IMR-90 (cell line): ENCODE measurements at regions not wholly inside any gene's neighbourhood (a gene's known extent, or its start where the extent isn't known, plus 50 kb on each side); places are given as distances from the start of the nearest gene placed in this dataset.
"Not testable (repeated sequence)": the region's sequence is repeated elsewhere in the genome, so short reads cannot be mapped to it uniquely, and the experiment has no call there.

Experiments used
- ATAC-seq: fragments of 200-7000 bp; cut with Tn5 transposase; 2 replicates; pipeline ENCODE4 v1.9.1; 2020; ENCODE audit warnings: low read depth, mild to moderate bottlenecking, moderate library complexity
- BruUV-seq: library from RNA; stranded (reverse); fragments of 400-500 nt; replicated peaks from 2 replicates; lab custom pipeline; 2021; lab: Mats Ljungman, UMichigan
- CTCF ChIA-PET: fragments of 300-600 bp; formaldehyde crosslinking; extraction: SDS; loops from one replicate; lab custom pipeline; 2021; ENCODE audit warnings: antibody characterized with exemption; lab: Yijun Ruan, JAX
- POLR2A ChIA-PET: fragments of 300-600 bp; sonication (Branson Sonifier 250); formaldehyde crosslinking; loops from one replicate; lab custom pipeline; 2022; ENCODE audit warnings: antibody characterized with exemption; ENCODE audit not compliant: unreplicated experiment; lab: Charles Lee
- DNase-seq: peaks from one replicate; pipeline ENCODE4 v3.0.0; 2013
- H2AFZ ChIP-seq: replicated peaks from 2 replicates; pipeline ENCODE3; 2013; ENCODE audit warnings: low read length, mild to moderate bottlenecking; ENCODE audit not compliant: poor library complexity
- H2AK5ac ChIP-seq: 2 replicates; pipeline ENCODE4 v1.6.1; 2013; ENCODE audit warnings: low read depth, low read length, inconsistent platforms
- H2AK9ac ChIP-seq: replicated peaks from 2 replicates; pipeline ENCODE3; 2013; ENCODE audit warnings: mild to moderate bottlenecking, low read depth, low read length, moderate library complexity; ENCODE audit not compliant: poor library complexity
- H2BK120ac ChIP-seq: 2 replicates; pipeline ENCODE4 v1.6.1; 2013; ENCODE audit warnings: low read depth, low read length, inconsistent platforms
- H2BK15ac ChIP-seq: 3 replicates; pipeline ENCODE4 v1.6.1; 2013; ENCODE audit warnings: low read depth, low read length, inconsistent platforms
- H2BK20ac ChIP-seq: 2 replicates; pipeline ENCODE4 v1.6.1; 2013; ENCODE audit warnings: low read depth, mild to moderate bottlenecking, inconsistent platforms, low read length, moderate library complexity
- H2BK5ac ChIP-seq: 2 replicates; pipeline ENCODE4 v1.6.1; 2013; ENCODE audit warnings: mild to moderate bottlenecking, low read depth, low read length, inconsistent platforms; ENCODE audit not compliant: poor library complexity, severe bottlenecking
- H3K14ac ChIP-seq: replicated peaks from 2 replicates; pipeline ENCODE4 v1.6.1; 2013; ENCODE audit warnings: low read depth, low read length, inconsistent platforms
- H3K18ac ChIP-seq: 2 replicates; pipeline ENCODE4 v1.6.1; 2013; ENCODE audit warnings: low read depth, low read length, control low read depth
- H3K23ac ChIP-seq: 2 replicates; pipeline ENCODE4 v1.6.1; 2013; ENCODE audit warnings: low read depth, low read length, inconsistent platforms
- H3K27ac ChIP-seq: 2 replicates; pipeline ENCODE4 v1.5.1; 2013; ENCODE audit warnings: mild to moderate bottlenecking, control low read depth, low read length; ENCODE audit not compliant: insufficient read depth
- H3K27me3 ChIP-seq: 2 replicates; pipeline ENCODE4 v1.6.1; 2013; ENCODE audit warnings: low read length; ENCODE audit not compliant: control insufficient read depth, insufficient read depth
- H3K36me3 ChIP-seq: 2 replicates; pipeline ENCODE4 v1.6.1; 2013; ENCODE audit warnings: low read length, mixed read lengths; ENCODE audit not compliant: control insufficient read depth, insufficient read depth
- H3K4ac ChIP-seq: 2 replicates; pipeline ENCODE4 v1.6.1; 2013; ENCODE audit warnings: low read depth, low read length, inconsistent platforms
- H3K4me1 ChIP-seq: 2 replicates; pipeline ENCODE4 v1.6.1; 2013; ENCODE audit warnings: low read length, mixed read lengths; ENCODE audit not compliant: control insufficient read depth, insufficient read depth
- H3K4me2 ChIP-seq: 2 replicates; pipeline ENCODE4 v1.6.1; 2013; ENCODE audit warnings: low read depth, mild to moderate bottlenecking, control low read depth, low read length, moderate library complexity
- H3K4me3 ChIP-seq: 2 replicates; pipeline ENCODE4 v1.5.1; 2013; ENCODE audit warnings: low read depth, mild to moderate bottlenecking, control low read depth, low read length, moderate library complexity; ENCODE audit not compliant: insufficient read depth
- H3K56ac ChIP-seq: 2 replicates; pipeline ENCODE4 v1.6.1; 2013; ENCODE audit warnings: low read length, inconsistent platforms; ENCODE audit not compliant: insufficient read depth; ENCODE audit errors: extremely low read depth
- H3K79me1 ChIP-seq, 2 experiments: 2 replicates each; pipeline ENCODE4 v1.6.1; 2013; ENCODE audit warnings: low read length in 2 of 2, inconsistent platforms in 1 of 2, low read depth in 1 of 2
- H3K9ac ChIP-seq: 2 replicates; pipeline ENCODE4 v1.6.1; 2013; ENCODE audit warnings: low read depth, low read length, control low read depth
- H3K9me1 ChIP-seq: 2 replicates; pipeline ENCODE4 v1.6.1; 2013; ENCODE audit warnings: low read length, inconsistent platforms; ENCODE audit not compliant: insufficient read depth
- H3K9me3 ChIP-seq: 2 replicates; pipeline ENCODE4 v1.6.1; 2013; ENCODE audit warnings: low read length; ENCODE audit not compliant: control insufficient read depth, insufficient read depth
- H4K20me1 ChIP-seq: 2 replicates; pipeline ENCODE4 v1.6.1; 2013; ENCODE audit warnings: low read length, inconsistent platforms; ENCODE audit not compliant: insufficient read depth
- H4K5ac ChIP-seq: 2 replicates; pipeline ENCODE4 v1.6.1; 2013; ENCODE audit warnings: mild to moderate bottlenecking, low read depth, low read length, control low read depth
- H4K8ac ChIP-seq, 2 experiments: 2 replicates each; pipeline ENCODE4 v1.6.1; 2013; ENCODE audit warnings: low read depth in 2 of 2, low read length in 2 of 2, control low read depth in 1 of 2, inconsistent platforms in 1 of 2
- H4K91ac ChIP-seq: 2 replicates; pipeline ENCODE4 v1.6.1; 2013; ENCODE audit warnings: low read depth, low read length, inconsistent platforms; ENCODE audit not compliant: insufficient read depth
- dilution Hi-C: fragments of 300-500 bp; cut with HindIII; formaldehyde crosslinking; loops from one replicate; pipeline ENCODE4 v1.14.3; 2018; ENCODE audit warnings: low sequenced_read_pairs; ENCODE audit not compliant: unreplicated experiment
- in situ Hi-C: fragments of 300-500 bp; cut with MboI; formaldehyde crosslinking; loops from 3 replicates; pipeline ENCODE4 v1.14.3; 2019; ENCODE audit warnings: low sequenced_read_pairs, inconsistent platforms, mixed read lengths
- intact Hi-C: fragments of 100-400 bp; cut with micrococcal nuclease; formaldehyde crosslinking; loops from 2 replicates; pipeline ENCODE4 v1.10.0; 2022

GRCh38 chr6:81932448-81932847, 180.0 kb upstream of the TENT5A start:
- H2BK5ac ChIP-seq, H3K56ac ChIP-seq, H3K9ac ChIP-seq, H3K23ac ChIP-seq, H3K18ac ChIP-seq, in situ Hi-C loops, POLR2A ChIA-PET, H4K20me1 ChIP-seq, H3K27ac ChIP-seq, H2AK9ac ChIP-seq, H4K8ac ChIP-seq, H2AK5ac ChIP-seq, H3K14ac ChIP-seq, CTCF ChIA-PET, H2BK15ac ChIP-seq, H2BK120ac ChIP-seq, H3K4ac ChIP-seq, DNase-seq, H3K4me2 ChIP-seq, intact Hi-C loops, H3K79me1 ChIP-seq, ATAC-seq, H3K27me3 ChIP-seq, H4K5ac ChIP-seq, H2BK20ac ChIP-seq, H2AFZ ChIP-seq, dilution Hi-C loops, H3K36me3 ChIP-seq, H4K91ac ChIP-seq, BruUV-seq, H3K4me1 ChIP-seq, H3K4me3 ChIP-seq, H3K9me3 ChIP-seq, H3K9me1 ChIP-seq: not testable (repeated sequence)
